Dermis blood vessel endothelial cell (primary cell): ENCODE measurements at regions not wholly inside any gene's neighbourhood (a gene's known extent, or its start where the extent isn't known, plus 50 kb on each side); places are given as distances from the start of the nearest gene placed in this dataset.
A peak's percentile ranks its signal among the peaks of the same experiment; 100 is the strongest.

Experiments
- DNase-seq: peaks from one replicate; pipeline ENCODE4 v3.0.0; 2010

DNA sequence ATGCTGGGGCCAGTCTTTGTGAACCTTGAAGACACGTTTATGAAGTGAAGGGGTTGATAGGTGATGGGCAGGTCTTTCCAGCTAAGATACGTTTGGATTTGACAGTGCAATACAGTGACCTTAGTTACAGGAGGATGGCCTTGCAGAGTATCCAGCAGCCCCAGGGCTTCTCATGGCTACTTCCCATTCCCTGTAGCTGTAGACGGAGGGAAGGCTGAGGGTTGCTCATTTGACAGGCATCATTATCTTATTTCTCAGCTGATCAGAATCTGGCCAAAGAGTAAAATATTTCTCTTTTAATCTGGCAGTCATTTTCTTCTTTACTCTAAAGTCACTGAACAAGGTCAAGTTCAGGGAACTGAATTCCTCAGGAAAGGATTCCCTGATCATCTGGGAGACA, 85.1 kb upstream of the RMDN2 start:
- no peak for DNase-seq

DNA sequence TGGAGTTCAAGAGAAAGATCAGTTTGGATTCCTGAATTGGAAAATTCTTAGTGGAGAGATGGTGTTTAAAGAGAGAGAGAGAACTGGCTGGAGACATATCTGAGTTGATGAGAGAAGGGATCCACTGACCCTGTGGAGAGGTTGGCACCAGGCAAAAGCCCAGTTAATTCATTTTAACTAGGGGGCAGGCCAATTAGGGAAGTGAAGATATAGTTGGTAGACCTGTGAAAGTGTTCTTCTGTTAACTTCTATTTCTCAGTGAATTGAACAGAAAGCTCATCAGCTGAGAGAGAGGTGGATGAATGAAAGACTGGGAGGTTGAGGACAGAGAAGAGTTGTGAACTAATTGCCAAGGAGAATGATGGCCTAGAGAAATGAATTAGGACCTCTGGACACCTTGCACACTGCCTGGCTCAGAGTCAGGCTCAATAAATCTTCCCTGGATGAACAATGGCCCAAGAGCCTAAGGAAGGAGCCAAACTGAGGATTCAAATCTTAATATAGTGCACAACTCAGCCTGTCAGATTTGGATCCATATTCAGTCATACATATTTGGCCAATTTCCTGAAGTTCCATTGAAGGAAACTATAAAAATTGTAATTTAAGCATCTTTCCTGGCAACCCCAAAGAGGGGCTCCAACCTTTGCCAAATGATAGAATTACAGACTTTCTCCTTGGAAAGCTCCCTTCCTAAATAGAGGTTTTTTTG, 82.2 kb upstream of the RMDN2 start:
- no peak for DNase-seq

DNA sequence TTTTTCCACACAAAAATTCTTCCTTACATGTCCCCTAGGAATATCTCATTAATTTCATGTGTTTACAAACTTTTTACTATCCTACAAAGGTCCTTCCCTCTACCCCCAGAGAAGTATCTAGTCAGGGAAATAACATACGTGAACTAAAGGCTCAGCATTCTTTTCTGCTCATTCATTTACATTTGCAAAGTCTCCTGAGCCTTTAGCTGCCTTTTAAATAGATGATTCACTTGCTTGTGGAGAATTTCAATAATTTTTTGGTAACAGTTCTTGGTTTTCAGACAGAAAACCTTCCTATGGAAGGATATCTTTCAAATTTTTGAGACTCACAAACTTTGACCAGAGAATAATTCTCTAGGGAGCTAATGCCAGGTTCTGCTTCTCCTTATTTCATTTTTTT, 81.5 kb upstream of the RMDN2 start:
- no peak for DNase-seq

DNA sequence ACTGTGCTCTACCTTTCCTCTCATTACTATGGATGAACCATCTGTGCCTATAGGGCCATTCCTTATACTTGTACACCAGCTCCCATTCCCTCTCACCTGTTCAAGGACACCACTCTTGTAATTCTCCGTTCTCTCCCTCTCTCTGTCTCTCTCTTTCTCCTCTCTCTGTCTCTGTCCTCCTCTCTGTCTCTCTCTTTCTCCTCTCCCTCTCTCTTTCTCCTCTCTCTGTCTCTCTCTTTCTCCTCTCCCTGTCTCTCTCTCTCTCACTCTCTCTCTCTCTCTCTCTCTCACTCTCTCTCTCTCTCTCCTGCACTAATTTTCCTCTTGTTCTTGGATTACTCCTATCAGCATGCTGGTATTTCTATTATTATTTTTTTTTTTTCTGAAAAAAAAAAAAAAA, 78.9 kb upstream of the RMDN2 start:
- DNase-seq = no peak

DNA sequence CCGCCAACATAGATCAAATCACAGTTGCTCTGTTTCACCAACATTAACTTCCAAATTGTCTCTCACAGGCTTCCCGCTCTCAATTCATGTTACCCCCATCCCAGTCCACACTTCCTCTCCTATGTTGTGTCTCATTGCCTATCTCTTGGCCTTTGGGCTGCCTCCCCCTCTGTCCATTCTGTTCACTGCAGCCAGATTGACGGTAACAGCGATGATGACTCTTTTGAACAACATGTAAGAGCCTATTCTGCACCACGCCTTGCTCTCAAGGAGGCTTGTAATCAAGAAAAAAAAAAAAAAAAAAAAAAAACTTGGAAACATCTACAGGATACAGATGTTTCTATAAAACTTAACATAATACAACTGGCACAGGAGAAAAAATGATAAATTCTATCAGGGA, 77.3 kb upstream of the RMDN2 start:
- DNase-seq = no peak

DNA sequence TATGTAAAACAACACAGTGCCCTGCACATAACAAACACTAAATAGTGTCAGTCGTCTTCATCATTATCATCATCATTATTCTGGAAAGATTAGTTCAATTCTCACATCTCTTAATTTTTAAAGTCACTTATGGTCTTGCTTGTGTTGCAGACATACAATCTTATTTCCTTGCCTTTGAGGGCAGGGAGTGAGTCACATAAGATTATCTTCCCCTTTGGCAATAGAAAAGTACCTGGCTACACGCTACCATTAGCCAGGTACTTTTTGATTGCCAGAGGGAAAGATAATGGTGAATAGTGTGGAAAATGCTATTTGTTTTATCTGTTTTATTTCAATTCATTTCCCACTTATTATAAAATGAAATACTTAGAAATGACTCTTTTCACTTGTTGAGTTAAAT, 76.6 kb upstream of the RMDN2 start:
- DNase-seq = no peak

DNA sequence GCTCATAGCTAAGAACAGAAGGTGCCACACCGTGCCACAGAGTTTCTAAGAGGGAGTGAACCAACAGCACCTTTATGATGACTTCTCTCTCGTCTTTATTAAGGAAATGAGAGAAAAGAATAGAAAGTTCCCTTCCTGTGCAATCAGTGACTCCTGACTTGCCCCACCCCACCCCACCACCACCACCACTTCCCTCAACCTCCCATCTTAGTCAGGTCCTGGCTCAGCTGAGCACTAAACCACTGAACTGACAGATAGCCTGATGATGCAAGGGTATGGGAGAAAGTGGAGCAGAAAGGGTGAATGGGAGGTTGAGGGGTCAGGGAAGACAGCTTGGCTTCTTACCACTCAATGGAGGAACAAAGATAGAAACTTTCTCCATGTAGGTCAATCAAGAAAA, 75.2 kb upstream of the RMDN2 start:
- DNase-seq = no peak

DNA sequence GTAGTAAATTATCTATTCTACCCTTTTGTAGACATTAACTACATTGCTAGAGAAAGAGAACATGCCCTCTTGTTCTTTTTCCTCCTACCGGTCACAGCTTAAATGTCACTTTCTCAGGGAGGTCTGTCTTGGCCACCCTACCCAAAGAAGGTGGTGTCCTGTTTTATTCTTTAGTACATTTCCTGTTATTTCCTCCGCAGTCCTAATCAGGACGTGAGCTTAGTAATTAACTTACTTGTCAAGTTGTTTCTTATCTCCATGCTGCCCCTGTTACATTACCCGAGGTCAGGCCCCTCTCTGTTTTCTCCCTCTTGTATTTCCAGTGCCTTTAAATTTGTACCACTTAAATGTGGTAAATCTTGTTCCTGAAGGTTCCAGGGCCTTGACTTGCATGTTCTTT, 73.7 kb upstream of the RMDN2 start:
- peak; percentile 48 for DNase-seq

DNA sequence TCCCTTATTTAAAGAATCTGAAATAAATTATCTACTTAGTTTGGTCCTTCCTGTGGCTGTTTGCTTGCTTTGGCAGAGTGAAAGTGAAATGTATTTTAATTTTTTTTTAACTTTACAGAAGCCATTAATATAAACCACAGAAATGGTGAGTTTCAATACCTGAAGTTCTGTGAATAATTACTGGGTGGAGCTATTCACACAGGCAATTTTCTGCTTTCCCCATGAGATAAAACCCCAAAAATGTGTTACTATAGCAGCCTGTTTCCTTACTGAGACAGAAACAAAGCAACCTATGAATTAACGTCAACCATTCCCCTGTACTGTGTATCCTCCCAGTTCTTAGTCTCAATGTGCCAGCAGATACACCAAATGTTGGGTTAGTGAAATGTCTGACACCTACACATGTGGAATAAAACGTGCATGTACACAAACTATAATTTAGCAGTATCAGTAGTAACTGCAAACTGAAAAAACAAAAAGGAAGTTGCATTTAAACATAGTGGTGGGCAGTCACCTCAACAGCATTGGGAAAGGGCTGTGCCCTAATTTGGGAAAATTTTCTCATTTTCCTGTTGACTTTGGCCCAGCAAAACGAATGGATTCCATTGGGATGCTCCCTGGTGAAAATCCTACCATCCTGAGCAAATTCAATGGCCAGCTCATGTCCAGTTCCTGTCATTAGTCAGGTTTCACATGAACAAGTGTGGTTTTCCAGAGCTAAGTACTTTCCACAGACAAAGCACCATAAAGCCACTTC, 73.1 kb upstream of the RMDN2 start:
- peak; percentile 44 for DNase-seq

DNA sequence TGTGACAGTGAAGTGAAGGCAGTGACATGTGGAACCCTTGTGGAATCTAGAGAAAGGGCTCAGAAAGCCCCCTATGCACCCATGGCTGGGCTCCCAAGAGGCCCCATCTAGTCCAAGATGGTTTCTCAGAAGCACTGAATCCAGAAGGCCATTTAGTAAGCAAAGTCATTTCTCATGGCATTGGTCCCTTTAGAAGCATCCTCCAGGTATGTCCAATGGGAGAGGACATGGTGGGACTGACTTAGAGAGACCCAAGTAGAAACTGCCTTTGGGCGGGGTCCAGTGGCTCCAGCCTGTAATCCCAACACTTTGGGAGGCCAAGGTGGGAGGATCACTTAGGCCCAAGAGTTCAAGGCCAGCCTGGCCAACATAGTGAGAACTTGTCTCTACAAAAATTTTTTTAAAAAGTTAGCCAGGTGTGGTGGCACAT, 72.5 kb upstream of the RMDN2 start:
- no peak for DNase-seq

DNA sequence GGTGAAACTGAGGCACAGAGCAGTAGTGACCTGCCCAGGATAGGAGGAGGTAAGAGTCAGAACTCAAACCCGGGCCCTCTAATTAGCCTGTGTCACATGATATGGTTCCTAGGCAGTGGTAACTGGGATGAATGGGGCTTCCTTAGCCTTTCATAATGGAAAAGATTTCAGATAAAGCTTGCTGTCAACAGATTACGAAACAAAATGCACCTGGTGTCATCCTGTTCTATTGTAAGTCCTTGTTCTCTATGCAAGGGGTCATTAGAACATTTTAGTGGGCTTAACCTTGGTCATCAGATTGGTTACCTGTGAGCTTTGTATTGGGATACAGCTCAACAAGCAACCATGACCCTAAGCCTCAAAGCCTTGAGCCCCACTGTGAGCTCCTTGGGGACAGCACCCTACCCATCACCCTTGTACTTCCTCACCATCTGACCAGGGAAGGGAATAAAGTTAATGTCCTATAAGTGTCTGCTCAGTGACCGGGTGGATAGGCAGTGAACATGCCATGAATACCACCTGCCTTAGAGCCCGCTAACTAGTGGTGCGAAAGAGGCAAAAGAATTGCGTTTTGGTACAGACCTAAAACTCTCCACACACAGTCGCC, 70.3 kb upstream of the RMDN2 start:
- no peak for DNase-seq

DNA sequence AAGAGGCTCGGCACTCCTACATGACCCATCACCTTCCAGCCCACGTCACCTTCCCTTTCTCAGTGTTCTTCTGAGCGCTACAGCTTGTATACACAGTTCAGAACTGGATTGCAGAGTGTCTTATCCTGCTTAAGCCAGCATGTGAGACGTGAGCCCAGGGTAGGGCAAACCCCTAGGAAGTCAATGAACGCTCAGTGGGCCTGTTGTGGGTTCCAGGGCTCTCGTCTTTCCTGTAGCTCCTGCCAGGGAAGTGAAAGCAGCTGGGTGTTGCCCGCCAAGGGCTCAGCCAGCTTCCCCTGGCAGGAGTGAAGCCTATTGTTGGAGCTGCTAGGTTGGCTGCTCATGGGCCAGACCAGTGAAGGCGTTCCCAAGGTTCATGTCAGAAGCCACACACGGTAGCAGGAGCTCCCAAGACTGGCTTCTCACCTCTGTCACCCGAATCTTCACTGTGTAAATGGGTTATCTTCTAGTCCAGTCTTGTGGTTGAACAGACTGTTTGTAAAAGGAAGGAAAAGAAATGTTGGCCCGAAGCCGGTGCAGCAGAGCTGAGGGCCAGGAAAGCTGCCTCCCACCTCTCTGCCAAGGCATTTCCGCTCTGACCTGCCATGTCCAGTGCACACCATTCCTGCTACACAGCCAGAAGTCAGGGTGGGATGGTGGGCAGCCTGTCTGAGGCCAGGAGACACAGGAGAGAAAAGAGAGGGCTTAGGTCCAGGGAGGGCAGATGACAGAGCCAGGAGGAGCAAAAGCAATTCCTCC, 69.6 kb upstream of the RMDN2 start:
- DNase-seq = peak; percentile 76

DNA sequence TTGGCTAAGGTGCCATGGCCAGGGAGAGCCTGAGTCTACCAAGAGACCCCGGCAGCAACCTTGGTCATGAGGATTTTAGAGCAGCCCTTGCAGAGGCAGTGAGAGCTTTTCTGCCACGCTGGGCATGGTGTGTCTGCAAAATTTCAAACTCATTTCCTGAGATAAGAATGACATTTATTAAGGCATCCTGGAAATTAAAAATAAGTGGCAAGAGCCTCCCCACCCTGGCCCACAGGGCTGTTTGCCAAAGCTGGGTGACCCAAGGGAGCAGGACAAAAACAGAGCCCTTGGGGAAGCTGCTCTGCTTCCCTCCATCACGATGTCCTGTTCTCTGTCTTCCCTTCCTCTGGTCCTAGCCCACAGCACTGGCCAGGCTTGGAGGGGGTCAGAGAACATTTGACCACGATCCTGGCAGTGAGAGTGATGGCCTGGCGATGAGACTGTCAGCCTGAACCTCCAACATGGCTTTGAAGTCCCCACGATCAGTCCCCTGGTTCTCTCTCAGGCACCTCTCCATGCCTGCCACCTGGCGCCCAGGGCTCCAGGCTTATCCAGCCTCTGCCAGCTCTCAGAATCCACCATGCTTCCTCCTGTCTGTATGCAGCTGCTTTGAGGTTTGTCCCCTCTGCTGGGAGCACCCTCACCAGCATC, 68.9 kb upstream of the RMDN2 start:
- DNase-seq = no peak

DNA sequence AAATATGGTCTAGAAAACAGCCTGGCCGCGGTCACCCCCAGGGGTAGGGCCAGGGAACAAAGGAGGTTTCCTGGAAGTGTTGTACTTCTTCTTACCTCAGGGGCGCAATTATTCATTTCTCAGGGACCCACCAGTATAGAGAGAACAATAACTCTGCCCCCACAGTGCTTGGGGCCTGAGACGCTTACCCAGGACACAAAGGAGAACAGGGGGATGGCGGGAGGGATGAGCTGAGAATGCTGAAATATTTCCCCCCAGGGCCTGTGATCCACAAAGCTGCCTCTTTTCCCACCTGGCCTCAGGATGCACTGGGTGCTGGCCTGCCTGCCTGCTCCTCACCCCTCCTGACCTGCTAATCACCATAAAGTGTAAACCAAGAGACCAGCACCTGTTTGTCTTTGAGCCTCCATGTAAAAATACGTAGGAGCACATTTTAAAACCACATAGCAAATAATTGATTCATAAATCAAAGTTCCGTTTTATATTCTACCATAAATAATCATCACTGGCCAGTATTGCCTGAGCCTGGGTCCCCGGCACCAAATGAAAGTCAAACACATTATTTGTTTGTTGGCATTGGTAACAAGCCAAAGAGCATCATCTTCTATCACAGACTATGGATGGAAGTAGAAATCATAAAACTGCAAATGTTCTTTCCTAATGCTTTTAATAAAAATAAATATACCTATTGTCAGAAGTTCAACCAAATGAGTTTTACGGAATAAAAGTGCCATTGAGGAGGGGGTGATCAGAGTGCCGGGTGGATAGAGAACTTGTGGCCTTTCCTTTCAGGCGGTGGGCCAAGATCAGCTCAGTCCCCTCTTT, 67.3 kb upstream of the RMDN2 start:
- DNase-seq = no peak

DNA sequence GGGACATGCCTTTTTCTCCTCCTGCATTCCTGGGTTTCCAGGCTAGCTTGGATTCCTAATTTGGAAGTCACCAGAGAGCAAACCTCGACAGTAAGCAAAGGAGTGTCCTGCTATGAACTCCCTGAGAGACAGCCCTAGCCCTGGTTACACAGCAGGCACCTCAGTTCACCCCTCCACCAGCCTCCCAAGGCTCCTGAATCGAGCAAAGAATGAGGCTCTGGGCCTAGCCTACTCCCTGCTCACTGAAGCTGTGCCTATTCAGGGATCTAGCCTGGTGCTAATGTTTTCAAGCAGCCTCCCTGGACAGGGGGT, 66.7 kb upstream of the RMDN2 start:
- DNase-seq = no peak

DNA sequence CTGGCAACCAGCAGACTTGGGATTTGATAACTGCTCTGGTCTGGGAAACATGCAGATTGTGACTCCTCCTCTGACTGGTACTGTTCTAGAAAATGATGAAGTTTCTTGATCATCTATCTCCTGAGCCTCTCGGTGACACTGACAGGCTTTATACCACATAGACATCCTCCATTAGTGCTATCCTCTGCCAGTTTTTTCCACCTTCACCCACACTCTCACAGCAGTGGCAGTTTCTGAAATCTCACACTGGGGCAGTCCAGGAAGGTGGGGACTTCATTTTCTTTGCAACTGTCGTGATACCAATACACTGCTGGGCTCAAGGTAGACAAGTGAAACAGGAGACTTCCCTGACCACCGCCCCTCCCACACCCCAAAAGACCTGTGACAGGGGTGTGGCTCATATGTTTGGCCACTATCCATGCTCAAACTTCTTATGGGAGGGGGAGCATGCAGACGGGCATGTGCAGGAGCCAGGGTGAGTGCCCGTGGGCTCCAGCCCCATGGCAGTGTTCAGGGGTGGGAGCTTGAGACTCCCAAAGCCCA, 66.3 kb upstream of the RMDN2 start:
- no peak for DNase-seq

DNA sequence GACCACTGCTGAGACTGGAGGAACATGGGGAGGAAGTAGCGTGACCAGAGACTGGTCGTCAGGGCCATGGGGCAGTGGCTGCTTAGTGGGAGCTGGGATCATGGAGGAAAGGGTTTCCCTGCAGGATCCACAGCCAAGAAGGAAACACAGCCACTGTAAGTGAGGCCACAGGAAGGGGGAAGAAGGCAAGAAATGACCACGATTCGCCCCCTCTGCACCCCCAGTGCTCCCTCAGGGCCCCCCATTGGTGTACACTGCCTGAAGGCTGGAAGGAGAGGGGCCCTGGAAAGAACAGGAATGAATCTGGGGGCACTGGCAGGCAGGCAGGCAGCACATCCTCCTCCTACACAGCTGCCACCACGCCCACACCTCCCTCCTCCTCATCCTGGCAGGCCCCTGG, 62.5 kb upstream of the RMDN2 start:
- DNase-seq = no peak

DNA sequence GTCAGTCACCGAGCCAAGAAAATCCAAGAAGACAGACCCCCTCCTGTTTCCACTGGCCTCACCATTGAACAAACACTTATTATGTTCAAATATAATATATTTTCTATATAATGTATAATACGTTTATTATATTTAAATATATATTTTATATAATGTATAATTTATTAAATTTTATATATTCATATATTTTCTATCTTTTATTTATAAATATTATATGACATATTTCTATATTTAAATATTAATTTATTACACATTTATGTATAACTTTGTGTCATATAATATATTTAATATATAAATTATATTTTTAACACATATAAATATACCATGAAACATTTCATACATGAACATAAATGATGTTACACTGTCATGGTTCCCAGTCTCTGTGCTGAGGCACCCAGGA, 60.9 kb upstream of the RMDN2 start:
- DNase-seq = no peak

DNA sequence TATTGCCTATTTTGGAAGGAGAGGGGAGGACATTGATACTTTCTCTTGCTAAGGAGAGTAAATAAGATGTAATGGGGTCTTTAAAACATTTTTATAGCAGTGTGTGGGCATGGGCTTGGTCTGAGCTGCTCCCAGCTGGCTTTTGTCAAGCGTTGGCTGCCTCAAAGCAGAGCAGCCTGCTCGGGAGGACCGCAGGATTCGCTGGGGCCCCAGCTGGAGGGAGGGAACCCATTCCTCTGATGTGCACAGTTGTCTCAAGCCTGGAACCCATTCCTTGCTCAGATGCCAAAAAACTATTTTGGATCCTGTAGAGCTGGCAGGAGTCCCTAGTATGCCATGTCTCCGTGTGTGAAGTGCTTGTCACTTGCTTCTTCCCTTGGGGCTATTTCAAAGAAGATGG, 59.4 kb upstream of the RMDN2 start:
- no peak for DNase-seq

DNA sequence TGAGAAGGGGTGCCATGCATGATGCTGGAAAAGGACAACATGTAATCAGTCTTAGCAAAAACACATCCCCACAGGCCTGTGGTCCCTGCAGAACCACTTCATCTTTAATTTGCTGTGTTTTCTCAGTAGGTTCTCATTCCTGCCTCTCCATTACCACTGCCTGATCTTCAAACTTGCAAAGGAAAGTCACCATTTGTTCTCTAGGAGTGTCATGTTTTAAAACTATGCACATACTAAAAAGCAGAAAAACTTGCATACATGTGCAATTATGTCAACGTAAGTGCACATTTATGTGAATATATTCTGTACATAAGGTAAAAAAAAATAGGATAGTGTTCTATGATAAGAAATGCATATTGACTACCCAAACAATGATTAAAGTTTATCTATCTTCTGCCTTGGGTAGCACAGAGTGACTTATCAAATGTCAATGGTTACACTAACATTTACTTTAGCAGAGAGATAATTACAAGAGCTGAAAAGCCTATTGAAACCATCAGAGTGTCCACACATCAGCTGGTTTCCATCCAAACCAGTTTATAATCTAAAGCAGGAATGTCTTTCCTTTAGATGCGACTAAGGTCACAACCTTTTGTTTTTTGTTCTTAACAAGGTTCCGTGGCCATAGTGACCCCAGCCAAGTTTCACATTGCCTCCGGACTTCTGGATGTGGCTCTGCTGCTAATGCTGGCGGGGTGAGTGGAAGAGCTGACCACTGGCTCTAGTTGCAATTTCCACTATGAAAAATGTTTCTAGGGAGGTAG, 58.7 kb upstream of the RMDN2 start:
- DNase-seq = no peak

DNA sequence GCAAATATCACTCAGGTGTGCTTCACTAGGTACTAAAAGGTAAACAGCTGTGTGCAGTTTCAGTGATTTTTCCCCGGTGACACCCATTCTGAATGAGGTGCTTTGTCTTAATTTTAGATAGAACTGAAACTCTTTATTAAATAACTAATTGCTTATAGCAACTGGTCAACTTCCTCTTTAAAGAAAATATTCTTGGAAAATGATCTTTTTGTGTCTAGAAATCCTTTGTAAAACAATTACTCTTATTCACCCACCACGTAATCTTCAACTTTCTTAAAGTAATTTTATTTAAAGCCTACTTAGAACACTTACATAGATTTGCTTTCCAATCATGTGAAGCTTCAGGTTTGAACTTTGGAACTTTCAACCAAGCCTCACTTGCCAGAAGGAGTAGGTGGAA, 57.9 kb upstream of the RMDN2 start:
- no peak for DNase-seq
